Ovary (tissue), 3 donors: ENCODE measurements at regions not wholly inside any gene's neighbourhood (a gene's known extent, or its start where the extent isn't known, plus 50 kb on each side); places are given as distances from the start of the nearest gene placed in this dataset.

Experiments used
- CTCF ChIP-seq, 3 donors: fragments of 450-650 bp in 2 of 3; fragments of 200-600 bp in 1 of 3; IDR thresholded peaks; one replicate each; pipeline versions ENCODE4 v1.5.1 to v1.8.0; 2016 to 2022; ENCODE audit warnings: antibody characterized with exemption in 3 of 3, mild to moderate bottlenecking in 1 of 3
- EP300 ChIP-seq: sonication (generic); formaldehyde crosslinking; IDR thresholded peaks from one replicate; pipeline ENCODE4 v1.6.1; 2017; ENCODE audit warnings: antibody characterized with exemption
- POLR2A ChIP-seq: fragments of 450-650 bp; IDR thresholded peaks from one replicate; pipeline ENCODE4 v1.6.1; 2017; ENCODE audit warnings: antibody characterized with exemption, mild to moderate bottlenecking, moderate library complexity
- donor health status: DM: no; HTN: no; CAD: no.

- no peak for TF ChIP-seq CTCF (IDR thresholded peaks at IDR 0.05)
- TF ChIP-seq POLR2A, result no peak
- no peak for TF ChIP-seq EP300
These were observed 635.6 kb upstream of the TBX3 start for GRCh38 chr12:115319446-115320040.
